IMR-90 (cell line): ENCODE measurements at regions not wholly inside any gene's neighbourhood (a gene's known extent, or its start where the extent isn't known, plus 50 kb on each side); places are given as distances from the start of the nearest gene placed in this dataset.
A peak's percentile ranks its signal among the peaks of the same experiment; 100 is the strongest.

Experiments
- ATAC-seq: fragments of 200-7000 bp; cut with Tn5 transposase; 2 replicates; pipeline ENCODE4 v1.9.1; 2020; ENCODE audit warnings: low read depth, mild to moderate bottlenecking, moderate library complexity
- BruUV-seq: library from RNA; stranded (reverse); fragments of 400-500 nt; replicated peaks from 2 replicates; lab custom pipeline; 2021; lab: Mats Ljungman, UMichigan
- CTCF ChIA-PET: fragments of 300-600 bp; formaldehyde crosslinking; extraction: SDS; loops from one replicate; lab custom pipeline; 2021; ENCODE audit warnings: antibody characterized with exemption; lab: Yijun Ruan, JAX
- POLR2A ChIA-PET: fragments of 300-600 bp; sonication (Branson Sonifier 250); formaldehyde crosslinking; loops from one replicate; lab custom pipeline; 2022; ENCODE audit warnings: antibody characterized with exemption; ENCODE audit not compliant: unreplicated experiment; lab: Charles Lee
- DNase-seq: peaks from one replicate; pipeline ENCODE4 v3.0.0; 2013
- H2AFZ ChIP-seq: replicated peaks from 2 replicates; pipeline ENCODE3; 2013; ENCODE audit warnings: low read length, mild to moderate bottlenecking; ENCODE audit not compliant: poor library complexity
- H2AK5ac ChIP-seq: 2 replicates; pipeline ENCODE4 v1.6.1; 2013; ENCODE audit warnings: low read depth, low read length, inconsistent platforms
- H2AK9ac ChIP-seq: replicated peaks from 2 replicates; pipeline ENCODE3; 2013; ENCODE audit warnings: mild to moderate bottlenecking, low read depth, low read length, moderate library complexity; ENCODE audit not compliant: poor library complexity
- H2BK120ac ChIP-seq: 2 replicates; pipeline ENCODE4 v1.6.1; 2013; ENCODE audit warnings: low read depth, low read length, inconsistent platforms
- H2BK15ac ChIP-seq: 3 replicates; pipeline ENCODE4 v1.6.1; 2013; ENCODE audit warnings: low read depth, low read length, inconsistent platforms
- H2BK20ac ChIP-seq: 2 replicates; pipeline ENCODE4 v1.6.1; 2013; ENCODE audit warnings: low read depth, mild to moderate bottlenecking, inconsistent platforms, low read length, moderate library complexity
- H2BK5ac ChIP-seq: 2 replicates; pipeline ENCODE4 v1.6.1; 2013; ENCODE audit warnings: mild to moderate bottlenecking, low read depth, low read length, inconsistent platforms; ENCODE audit not compliant: poor library complexity, severe bottlenecking
- H3K14ac ChIP-seq: replicated peaks from 2 replicates; pipeline ENCODE4 v1.6.1; 2013; ENCODE audit warnings: low read depth, low read length, inconsistent platforms
- H3K18ac ChIP-seq: 2 replicates; pipeline ENCODE4 v1.6.1; 2013; ENCODE audit warnings: low read depth, low read length, control low read depth
- H3K23ac ChIP-seq: 2 replicates; pipeline ENCODE4 v1.6.1; 2013; ENCODE audit warnings: low read depth, low read length, inconsistent platforms
- H3K27ac ChIP-seq: 2 replicates; pipeline ENCODE4 v1.5.1; 2013; ENCODE audit warnings: mild to moderate bottlenecking, control low read depth, low read length; ENCODE audit not compliant: insufficient read depth
- H3K27me3 ChIP-seq: 2 replicates; pipeline ENCODE4 v1.6.1; 2013; ENCODE audit warnings: low read length; ENCODE audit not compliant: control insufficient read depth, insufficient read depth
- H3K36me3 ChIP-seq: 2 replicates; pipeline ENCODE4 v1.6.1; 2013; ENCODE audit warnings: low read length, mixed read lengths; ENCODE audit not compliant: control insufficient read depth, insufficient read depth
- H3K4ac ChIP-seq: 2 replicates; pipeline ENCODE4 v1.6.1; 2013; ENCODE audit warnings: low read depth, low read length, inconsistent platforms
- H3K4me1 ChIP-seq: 2 replicates; pipeline ENCODE4 v1.6.1; 2013; ENCODE audit warnings: low read length, mixed read lengths; ENCODE audit not compliant: control insufficient read depth, insufficient read depth
- H3K4me2 ChIP-seq: 2 replicates; pipeline ENCODE4 v1.6.1; 2013; ENCODE audit warnings: low read depth, mild to moderate bottlenecking, control low read depth, low read length, moderate library complexity
- H3K4me3 ChIP-seq: 2 replicates; pipeline ENCODE4 v1.5.1; 2013; ENCODE audit warnings: low read depth, mild to moderate bottlenecking, control low read depth, low read length, moderate library complexity; ENCODE audit not compliant: insufficient read depth
- H3K56ac ChIP-seq: 2 replicates; pipeline ENCODE4 v1.6.1; 2013; ENCODE audit warnings: low read length, inconsistent platforms; ENCODE audit not compliant: insufficient read depth; ENCODE audit errors: extremely low read depth
- H3K79me1 ChIP-seq, 2 experiments: 2 replicates each; pipeline ENCODE4 v1.6.1; 2013; ENCODE audit warnings: low read length in 2 of 2, inconsistent platforms in 1 of 2, low read depth in 1 of 2
- H3K9ac ChIP-seq: 2 replicates; pipeline ENCODE4 v1.6.1; 2013; ENCODE audit warnings: low read depth, low read length, control low read depth
- H3K9me1 ChIP-seq: 2 replicates; pipeline ENCODE4 v1.6.1; 2013; ENCODE audit warnings: low read length, inconsistent platforms; ENCODE audit not compliant: insufficient read depth
- H3K9me3 ChIP-seq: 2 replicates; pipeline ENCODE4 v1.6.1; 2013; ENCODE audit warnings: low read length; ENCODE audit not compliant: control insufficient read depth, insufficient read depth
- H4K20me1 ChIP-seq: 2 replicates; pipeline ENCODE4 v1.6.1; 2013; ENCODE audit warnings: low read length, inconsistent platforms; ENCODE audit not compliant: insufficient read depth
- H4K5ac ChIP-seq: 2 replicates; pipeline ENCODE4 v1.6.1; 2013; ENCODE audit warnings: mild to moderate bottlenecking, low read depth, low read length, control low read depth
- H4K8ac ChIP-seq, 2 experiments: 2 replicates each; pipeline ENCODE4 v1.6.1; 2013; ENCODE audit warnings: low read depth in 2 of 2, low read length in 2 of 2, control low read depth in 1 of 2, inconsistent platforms in 1 of 2
- H4K91ac ChIP-seq: 2 replicates; pipeline ENCODE4 v1.6.1; 2013; ENCODE audit warnings: low read depth, low read length, inconsistent platforms; ENCODE audit not compliant: insufficient read depth
- BHLHE40 ChIP-seq: fragments of 150-350 bp; IDR thresholded peaks from 2 replicates; pipeline ENCODE4 v1.6.1; 2016; ENCODE audit warnings: mild to moderate bottlenecking, low read depth, low read length
- CEBPB ChIP-seq: IDR thresholded peaks from 2 replicates; pipeline ENCODE4 v1.6.1; 2012; ENCODE audit warnings: low read depth, low read length, improper control_type of control experiment
- ELK1 ChIP-seq: fragments of 150-350 bp; IDR thresholded peaks from 2 replicates; pipeline ENCODE4 v1.6.1; 2016; ENCODE audit warnings: low read depth, mild to moderate bottlenecking, low read length, moderate library complexity, borderline replicate concordance
- FOS ChIP-seq: fragments of 150-350 bp; IDR thresholded peaks from 2 replicates; pipeline ENCODE4 v1.6.1; 2016; ENCODE audit warnings: low read depth, low read length
- MXI1 ChIP-seq: IDR thresholded peaks from 2 replicates; pipeline ENCODE4 v1.6.1; 2012; ENCODE audit warnings: low read depth, mild to moderate bottlenecking, low read length, moderate library complexity, borderline replicate concordance
- POLR2A ChIP-seq: IDR thresholded peaks from 2 replicates; pipeline ENCODE4 v1.6.1; 2012; ENCODE audit warnings: mild to moderate bottlenecking, low read depth, low read length
- RFX5 ChIP-seq: IDR thresholded peaks from 2 replicates; pipeline ENCODE4 v1.8.0; 2012; ENCODE audit warnings: low read depth, mild to moderate bottlenecking, low read length, moderate library complexity
- SMC3 ChIP-seq: fragments of 150-350 bp; IDR thresholded peaks from 2 replicates; pipeline ENCODE4 v1.6.1; 2016; ENCODE audit warnings: low read depth, mild to moderate bottlenecking, antibody characterized with exemption, low read length, moderate library complexity
- WGBS, 2 experiments: methylation state at CpG; one replicate each; pipeline versions ENCODE4 v1.1.5 to v1.1.7; 2013; ENCODE audit warnings: missing lambda C conversion rate in 2 of 2; ENCODE audit not compliant: insufficient read length in 1 of 2; ENCODE audit errors: extremely low coverage in 2 of 2; 5-methylcytosine and 5-hydroxymethylcytosine counted together
- dilution Hi-C: fragments of 300-500 bp; cut with HindIII; formaldehyde crosslinking; loops from one replicate; pipeline ENCODE4 v1.14.3; 2018; ENCODE audit warnings: low sequenced_read_pairs; ENCODE audit not compliant: unreplicated experiment
- in situ Hi-C: fragments of 300-500 bp; cut with MboI; formaldehyde crosslinking; loops from 3 replicates; pipeline ENCODE4 v1.14.3; 2019; ENCODE audit warnings: low sequenced_read_pairs, inconsistent platforms, mixed read lengths
- intact Hi-C: fragments of 100-400 bp; cut with micrococcal nuclease; formaldehyde crosslinking; loops from 2 replicates; pipeline ENCODE4 v1.10.0; 2022

GRCh38 chr6:170224694-170225660 is 65.9 kb downstream of the DLL1 start:
- Histone ChIP-seq H3K4me3 (no peak overlapping the region), H3K4me1 (no peaks in the 10 kb centered on the region), H2BK5ac (no peak overlapping the region), H4K91ac (no peak overlapping the region), H2BK120ac (no peak overlapping the region), H3K18ac (no peak overlapping the region), H3K4me2 (no peak overlapping the region), H3K56ac (no peak overlapping the region), H4K8ac (no peak overlapping the region), H3K9ac (no peak overlapping the region), H2BK20ac (no peak overlapping the region), H2AFZ (no peak overlapping the region), H3K79me1 (no peaks in the 10 kb centered on the region), H3K27me3 (no peaks in the 10 kb centered on the region; the same call in 1 of the 2 replicates), H3K23ac (no peak overlapping the region), H3K14ac (no peak overlapping the region), H2AK9ac (no peak overlapping the region), H3K27ac (no peak overlapping the region), H4K5ac (no peak overlapping the region), H3K36me3 (no peaks in the 10 kb centered on the region), H3K4ac (no peak overlapping the region), H2AK5ac (no peak overlapping the region), H3K9me1 (no peaks in the 10 kb centered on the region), H4K20me1 (no peaks in the 10 kb centered on the region; the same call in 1 of the 2 replicates), H2BK15ac (no peak overlapping the region), H3K9me3 (no peaks in the 10 kb centered on the region)
- in situ Hi-C loops: no loop called here
- intact Hi-C loops: no loop called here
- peak; percentile 14; the same call in 1 of the 2 replicates for TF ChIP-seq BHLHE40
- TF ChIP-seq RFX5: no peak
- TF ChIP-seq MXI1: no peak
- no peak for TF ChIP-seq POLR2A
- TF ChIP-seq ELK1: no peak
- TF ChIP-seq CEBPB: no peak
- TF ChIP-seq FOS: no peak
- no peak for TF ChIP-seq SMC3
- WGBS, 2 experiments: 62% methylated on average over 9 of the region's 23 CpGs; no CpG with 5 or more reads in 1 of the 2 experiments
- ChIA-PET POLR2A (no interaction called here), CTCF (no interaction called here)
- dilution Hi-C loops: no loop called here
- BruUV-seq: no TSS peak
- DNase-seq (peak; percentile 44), ATAC-seq (peak; percentile 88)
